Left kidney (tissue), 1 donor: ENCODE measurements at regions not wholly inside any gene's neighbourhood (a gene's known extent, or its start where the extent isn't known, plus 50 kb on each side); places are given as distances from the start of the nearest gene placed in this dataset.

Experiments
- DNase-seq: peaks from one replicate; pipeline ENCODE4 v3.0.0-alpha.2; 2013

- no peak for DNase-seq
Observed at GRCh38 chr5:158159621-158160020, 300.7 kb upstream of the CLINT1 start.

GRCh38 chr5:158155811-158156505, 297.0 kb upstream of the CLINT1 start:
- no peak for DNase-seq

GRCh38 chr5:158155067-158155466, 296.1 kb upstream of the CLINT1 start:
- DNase-seq: no peak

- DNase-seq: no peak
Observed at GRCh38 chr5:158154226-158155005, 295.5 kb upstream of the CLINT1 start.

GRCh38 chr5:158153508-158153907, 294.6 kb upstream of the CLINT1 start:
- no peak for DNase-seq

GRCh38 chr5:158152136-158152535, 293.2 kb upstream of the CLINT1 start:
- no peak for DNase-seq

GRCh38 chr5:158147227-158147626, 288.3 kb upstream of the CLINT1 start:
- DNase-seq: no peak

GRCh38 chr5:158145827-158146226, 286.9 kb upstream of the CLINT1 start:
- DNase-seq: no peak

- no peak for DNase-seq
Observed at GRCh38 chr5:158143081-158143480, 284.1 kb upstream of the CLINT1 start.

GRCh38 chr5:158142156-158142555, 283.2 kb upstream of the CLINT1 start:
- no peak for DNase-seq

- no peak for DNase-seq
Observed at GRCh38 chr5:158140120-158140731, 281.3 kb upstream of the CLINT1 start.

- DNase-seq: no peak
Observed at GRCh38 chr5:158139161-158139560, 280.2 kb upstream of the CLINT1 start.

GRCh38 chr5:158135682-158136179, 276.8 kb upstream of the CLINT1 start:
- no peak for DNase-seq

- DNase-seq: no peak
Observed at GRCh38 chr5:158133369-158133768, 274.4 kb upstream of the CLINT1 start.

- no peak for DNase-seq
Observed at GRCh38 chr5:158127536-158127935, 268.6 kb upstream of the CLINT1 start.

- no peak for DNase-seq
Observed at GRCh38 chr5:158126442-158127405, 267.8 kb upstream of the CLINT1 start.

GRCh38 chr5:158124606-158125316, 265.8 kb upstream of the CLINT1 start:
- no peak for DNase-seq

GRCh38 chr5:158123595-158123994, 264.6 kb upstream of the CLINT1 start:
- DNase-seq: no peak

GRCh38 chr5:158121678-158122077, 262.7 kb upstream of the CLINT1 start:
- DNase-seq: no peak

GRCh38 chr5:158120760-158121159, 261.8 kb upstream of the CLINT1 start:
- DNase-seq: no peak
